ENCODE measurements at regions not wholly inside any gene's neighbourhood (a gene's known extent, or its start where the extent isn't known, plus 50 kb on each side); places are given as distances from the start of the nearest gene placed in this dataset.
"Not testable (repeated sequence)": the region's sequence is repeated elsewhere in the genome, so short reads cannot be mapped to it uniquely, and the experiment has no call there.

DNA sequence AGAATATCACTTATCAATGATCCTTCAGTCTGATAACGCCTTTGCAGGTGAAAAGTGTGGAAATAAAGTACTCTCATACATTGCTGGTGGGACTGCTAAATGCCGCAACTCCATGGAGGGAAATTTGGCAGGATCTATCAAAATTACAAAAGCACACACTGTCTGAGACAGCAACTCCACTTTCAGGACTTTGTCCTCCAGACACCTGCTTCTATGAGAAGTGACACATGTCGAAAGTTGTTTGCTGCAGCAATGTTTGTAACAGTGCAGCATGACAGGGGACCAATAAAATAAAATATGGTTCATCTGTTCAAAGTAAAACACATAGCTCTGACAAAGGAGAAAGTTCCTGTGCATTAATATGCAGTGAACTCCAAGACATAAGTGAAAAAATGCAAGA is 76.2 kb upstream of the PDPR start:
- H3K4me1 ChIP-seq (ENCODE audit: control insufficient read depth, low read length); H3K9me3 ChIP-seq (ENCODE audit: control insufficient read depth, insufficient read depth, low read length); H3K27me3 ChIP-seq (ENCODE audit: control insufficient read depth, low read length); H3K36me3 ChIP-seq (ENCODE audit: control insufficient read depth, low read length); H3K4me2 ChIP-seq (ENCODE audit: low read length); H3K27ac ChIP-seq (ENCODE audit: low read depth, low read length); H3K4me3 ChIP-seq (ENCODE audit: low read length); H3F3A ChIP-seq (ENCODE audit: control insufficient read depth, insufficient read depth); H3K79me2 ChIP-seq (ENCODE audit: control insufficient read depth, low read length); H3K9me2 ChIP-seq (replicated peaks; ENCODE audit: control insufficient read depth, low read length); H4K20me1 ChIP-seq (ENCODE audit: control insufficient read depth, insufficient read depth, low read depth, low read length): not testable (repeated sequence)

DNA sequence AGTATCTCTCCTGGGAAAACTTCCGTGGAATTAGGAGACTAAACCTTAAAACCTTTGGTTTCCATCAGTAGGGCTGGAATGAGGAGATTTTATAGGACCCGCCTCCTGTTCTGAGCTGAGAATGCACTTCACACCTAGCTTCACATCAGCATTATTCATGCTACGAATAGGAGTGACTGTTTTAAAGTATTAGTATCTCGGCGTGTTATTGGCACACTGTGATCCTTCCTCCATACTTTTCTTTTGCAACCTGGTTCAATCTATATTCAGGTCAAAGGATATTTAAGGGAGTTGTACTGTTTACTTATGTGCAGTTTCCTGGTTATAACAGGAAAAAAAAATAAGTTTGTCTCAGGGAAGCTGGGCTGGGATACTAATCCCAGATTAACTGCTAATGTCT is 73.6 kb upstream of the PDPR start:
- not testable (repeated sequence) for H3K9me2 ChIP-seq (replicated peaks; ENCODE audit: control insufficient read depth, low read length); H3K27ac ChIP-seq (ENCODE audit: low read depth, low read length); H3K4me3 ChIP-seq (ENCODE audit: low read length); H3K36me3 ChIP-seq (ENCODE audit: control insufficient read depth, low read length); H3K79me2 ChIP-seq (ENCODE audit: control insufficient read depth, low read length); H3K9me3 ChIP-seq (ENCODE audit: control insufficient read depth, insufficient read depth, low read length); H3K4me1 ChIP-seq (ENCODE audit: control insufficient read depth, low read length); H3F3A ChIP-seq (ENCODE audit: control insufficient read depth, insufficient read depth); H3K27me3 ChIP-seq (ENCODE audit: control insufficient read depth, low read length); H4K20me1 ChIP-seq (ENCODE audit: control insufficient read depth, insufficient read depth, low read depth, low read length); H3K4me2 ChIP-seq (ENCODE audit: low read length)

DNA sequence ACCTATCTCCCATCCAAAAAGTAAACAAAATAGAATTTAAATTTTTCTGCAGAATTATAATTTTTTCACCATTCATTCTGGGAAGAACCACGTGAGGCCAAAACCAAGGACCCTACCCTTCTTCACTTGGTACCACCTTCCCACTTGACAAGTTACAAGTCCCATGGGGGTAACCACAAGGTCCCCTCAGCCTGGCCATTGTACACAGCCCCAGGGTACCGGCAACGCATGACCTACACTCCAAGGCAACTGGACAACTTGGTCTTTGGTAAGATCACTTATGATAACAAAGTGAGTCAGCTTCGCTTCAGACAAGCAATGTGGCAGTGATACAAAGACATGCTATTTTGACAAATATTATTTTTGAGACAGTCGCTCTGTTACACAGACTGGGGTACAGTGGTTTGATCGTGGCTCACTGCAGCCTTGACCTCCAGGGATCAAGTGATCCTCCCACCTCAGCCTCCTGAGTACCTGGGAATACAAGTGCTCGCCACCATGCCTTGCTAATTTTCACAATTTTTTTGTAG is 70.5 kb upstream of the PDPR start:
- not testable (repeated sequence) for H3K27me3 ChIP-seq (ENCODE audit: control insufficient read depth, low read length)

DNA sequence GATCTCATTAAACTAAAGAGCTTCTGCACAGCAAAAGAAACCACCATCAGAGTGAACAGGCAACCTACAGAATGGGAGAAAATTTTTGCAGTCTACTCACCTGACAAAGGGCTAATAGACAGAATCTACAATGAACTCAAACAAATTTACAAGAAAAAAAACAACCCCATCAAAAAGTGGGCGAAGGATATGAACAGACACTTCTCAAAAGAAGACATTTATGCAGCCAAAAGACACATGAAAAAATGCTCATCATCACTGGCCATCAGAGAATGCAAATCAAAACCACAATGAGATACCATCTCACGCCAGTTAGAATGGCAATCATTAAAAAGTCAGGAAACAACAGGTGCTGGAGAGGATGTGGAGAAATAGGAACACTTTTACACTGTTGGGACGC is 67.6 kb upstream of the PDPR start:
- not testable (repeated sequence) for H3K9me3 ChIP-seq (ENCODE audit: control insufficient read depth, insufficient read depth, low read length); H3K27me3 ChIP-seq (ENCODE audit: control insufficient read depth, low read length); H3F3A ChIP-seq (ENCODE audit: control insufficient read depth, insufficient read depth); H3K9me2 ChIP-seq (replicated peaks; ENCODE audit: control insufficient read depth, low read length); H3K36me3 ChIP-seq (ENCODE audit: control insufficient read depth, low read length); H3K4me3 ChIP-seq (ENCODE audit: low read length); H4K20me1 ChIP-seq (ENCODE audit: control insufficient read depth, insufficient read depth, low read depth, low read length); H3K79me2 ChIP-seq (ENCODE audit: control insufficient read depth, low read length); H3K4me1 ChIP-seq (ENCODE audit: control insufficient read depth, low read length); H3K27ac ChIP-seq (ENCODE audit: low read depth, low read length); H3K4me2 ChIP-seq (ENCODE audit: low read length)

More for the DNA sequence above, 70.5 kb upstream of the PDPR start:
- not testable (repeated sequence) for H3K27ac ChIP-seq (ENCODE audit: low read depth, low read length); H3K9me3 ChIP-seq (ENCODE audit: control insufficient read depth, insufficient read depth, low read length); H3K4me2 ChIP-seq (ENCODE audit: low read length); H3K4me1 ChIP-seq (ENCODE audit: control insufficient read depth, low read length); H3F3A ChIP-seq (ENCODE audit: control insufficient read depth, insufficient read depth); H4K20me1 ChIP-seq (ENCODE audit: control insufficient read depth, insufficient read depth, low read depth, low read length); H3K9me2 ChIP-seq (replicated peaks; ENCODE audit: control insufficient read depth, low read length); H3K4me3 ChIP-seq (ENCODE audit: low read length); H3K36me3 ChIP-seq (ENCODE audit: control insufficient read depth, low read length); H3K79me2 ChIP-seq (ENCODE audit: control insufficient read depth, low read length)

DNA sequence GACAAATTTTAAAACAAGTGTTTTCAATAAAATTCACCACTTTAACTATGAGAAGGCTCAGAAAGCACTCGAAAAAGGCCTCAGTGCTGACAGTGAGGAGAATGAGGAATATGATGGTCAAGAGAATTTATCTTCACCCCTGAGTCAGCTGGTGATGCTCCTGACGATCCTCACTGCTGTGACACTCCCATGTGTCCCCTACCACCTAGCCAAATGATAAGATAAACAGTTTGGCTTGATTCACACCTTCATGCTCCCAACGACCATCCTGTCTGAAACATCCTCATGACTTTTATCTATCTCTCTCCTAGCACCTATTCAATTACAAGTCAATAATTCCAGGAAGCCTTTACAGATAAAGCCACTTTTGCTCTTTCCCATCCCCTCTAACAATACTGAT is 66.0 kb upstream of the PDPR start:
- H3K27ac ChIP-seq (ENCODE audit: low read depth, low read length); H3K9me2 ChIP-seq (replicated peaks; ENCODE audit: control insufficient read depth, low read length); H3K4me1 ChIP-seq (ENCODE audit: control insufficient read depth, low read length); H3K27me3 ChIP-seq (ENCODE audit: control insufficient read depth, low read length); H3K4me2 ChIP-seq (ENCODE audit: low read length); H3K4me3 ChIP-seq (ENCODE audit: low read length); H4K20me1 ChIP-seq (ENCODE audit: control insufficient read depth, insufficient read depth, low read depth, low read length); H3K79me2 ChIP-seq (ENCODE audit: control insufficient read depth, low read length); H3F3A ChIP-seq (ENCODE audit: control insufficient read depth, insufficient read depth); H3K36me3 ChIP-seq (ENCODE audit: control insufficient read depth, low read length); H3K9me3 ChIP-seq (ENCODE audit: control insufficient read depth, insufficient read depth, low read length): not testable (repeated sequence)

DNA sequence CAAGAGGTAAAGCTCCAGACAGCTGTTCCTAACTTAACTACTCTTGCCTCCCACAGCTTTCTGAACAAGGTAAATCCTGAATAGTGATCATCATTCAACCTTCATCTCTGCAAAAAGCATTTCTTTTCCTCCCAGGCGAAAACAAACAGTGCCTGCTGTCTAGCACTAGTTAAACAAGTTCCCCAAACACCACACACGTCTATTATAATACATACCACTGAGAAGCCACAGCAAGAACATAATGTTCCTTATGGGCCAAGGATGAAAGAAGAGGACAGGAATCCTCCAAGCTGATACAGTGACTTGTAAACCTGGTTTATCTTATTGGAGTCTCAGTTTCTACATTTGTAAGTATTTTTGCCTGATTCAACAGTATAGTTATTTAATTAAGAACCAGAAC is 56.1 kb upstream of the PDPR start:
- not testable (repeated sequence) for H3K27me3 ChIP-seq (ENCODE audit: control insufficient read depth, low read length); H3K4me3 ChIP-seq (ENCODE audit: low read length); H3K4me2 ChIP-seq (ENCODE audit: low read length); H3K9me3 ChIP-seq (ENCODE audit: control insufficient read depth, insufficient read depth, low read length); H3K9me2 ChIP-seq (replicated peaks; ENCODE audit: control insufficient read depth, low read length); H3K79me2 ChIP-seq (ENCODE audit: control insufficient read depth, low read length); H3K36me3 ChIP-seq (ENCODE audit: control insufficient read depth, low read length); H3K4me1 ChIP-seq (ENCODE audit: control insufficient read depth, low read length); H3F3A ChIP-seq (ENCODE audit: control insufficient read depth, insufficient read depth); H4K20me1 ChIP-seq (ENCODE audit: control insufficient read depth, insufficient read depth, low read depth, low read length); H3K27ac ChIP-seq (ENCODE audit: low read depth, low read length)

DNA sequence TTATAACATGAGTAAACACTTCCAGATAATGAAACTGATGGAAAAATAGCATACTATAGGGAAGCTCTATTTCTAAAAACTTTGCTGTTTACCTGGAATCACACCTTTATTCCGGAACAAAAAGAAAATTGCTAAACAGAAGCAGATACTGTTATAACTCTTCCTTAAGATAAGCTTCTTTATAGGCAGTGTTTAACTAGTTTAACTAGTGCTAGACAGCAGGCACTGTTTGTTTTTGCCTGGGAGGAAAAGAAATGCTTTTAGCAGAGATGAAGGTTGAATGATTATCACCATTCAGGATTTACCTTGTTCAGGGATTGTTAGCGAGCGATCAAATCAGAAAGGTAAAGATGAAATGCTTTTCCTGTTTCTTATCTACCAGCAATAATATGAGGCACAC is 54.7 kb upstream of the PDPR start:
- H3K9me2 ChIP-seq (replicated peaks; ENCODE audit: control insufficient read depth, low read length); H3K79me2 ChIP-seq (ENCODE audit: control insufficient read depth, low read length); H3K36me3 ChIP-seq (ENCODE audit: control insufficient read depth, low read length); H4K20me1 ChIP-seq (ENCODE audit: control insufficient read depth, insufficient read depth, low read depth, low read length); H3K9me3 ChIP-seq (ENCODE audit: control insufficient read depth, insufficient read depth, low read length); H3K27ac ChIP-seq (ENCODE audit: low read depth, low read length); H3F3A ChIP-seq (ENCODE audit: control insufficient read depth, insufficient read depth); H3K4me2 ChIP-seq (ENCODE audit: low read length); H3K27me3 ChIP-seq (ENCODE audit: control insufficient read depth, low read length); H3K4me3 ChIP-seq (ENCODE audit: low read length): not testable (repeated sequence)
- peaks cover 11% of the 10 kb centered on the region for H3K4me1 ChIP-seq (ENCODE audit: control insufficient read depth, low read length)

DNA sequence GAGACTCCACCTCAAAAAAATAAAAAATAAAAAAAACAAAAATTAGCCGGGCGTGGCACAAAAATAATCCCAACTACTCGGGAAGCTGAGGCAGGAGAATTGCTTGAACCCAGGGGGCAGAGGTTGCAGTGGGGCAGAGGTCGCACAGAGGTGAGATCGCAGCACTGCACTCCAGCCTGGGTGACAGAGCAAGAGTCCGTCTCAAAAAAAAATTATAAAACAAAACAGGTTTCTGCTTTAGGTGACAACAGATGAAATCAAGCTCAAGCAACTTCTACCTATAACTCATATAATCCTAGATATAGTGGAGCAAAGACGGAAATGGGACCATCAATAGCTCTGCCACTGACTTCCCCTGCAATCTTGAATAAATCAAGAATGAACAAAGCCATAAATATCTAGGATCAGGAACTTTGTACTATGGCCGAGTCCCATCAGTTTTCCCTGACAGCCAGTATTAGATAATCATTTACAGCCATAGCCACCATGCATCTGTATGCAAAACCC is 53.6 kb upstream of the PDPR start:
- H3K4me1 ChIP-seq (ENCODE audit: control insufficient read depth, low read length), result peaks cover 17% of the 10 kb centered on the region
- peaks cover 14% of the 10 kb centered on the region for H3K79me2 ChIP-seq (ENCODE audit: control insufficient read depth, low read length)
- not testable (repeated sequence) for H3K9me2 ChIP-seq (replicated peaks; ENCODE audit: control insufficient read depth, low read length); H3F3A ChIP-seq (ENCODE audit: control insufficient read depth, insufficient read depth); H3K27ac ChIP-seq (ENCODE audit: low read depth, low read length); H3K4me2 ChIP-seq (ENCODE audit: low read length); H3K9me3 ChIP-seq (ENCODE audit: control insufficient read depth, insufficient read depth, low read length); H4K20me1 ChIP-seq (ENCODE audit: control insufficient read depth, insufficient read depth, low read depth, low read length); H3K4me3 ChIP-seq (ENCODE audit: low read length); H3K27me3 ChIP-seq (ENCODE audit: control insufficient read depth, low read length); H3K36me3 ChIP-seq (ENCODE audit: control insufficient read depth, low read length)

Data from DOHH2 (cell line).